HG03457 (cell line): ENCODE measurements at regions not wholly inside any gene's neighbourhood (a gene's known extent, or its start where the extent isn't known, plus 50 kb on each side); places are given as distances from the start of the nearest gene placed in this dataset.

ENCODE experiments used
- ATAC-seq: cut with Tn5 transposase; IDR thresholded peaks from one replicate; pipeline ENCODE4 v1.9.1; 2021; ENCODE audit warnings: moderate number of reproducible peaks; ENCODE audit not compliant: unreplicated experiment

GRCh38 chr13:79799059-79799867, 318.3 kb downstream of the NDFIP2 start:
- no peak for ATAC-seq

GRCh38 chr13:79796136-79796535, 315.2 kb downstream of the NDFIP2 start:
- no peak for ATAC-seq

- ATAC-seq = no peak
Measured at GRCh38 chr13:79794931-79795330, 314.0 kb downstream of the NDFIP2 start.

- ATAC-seq = no peak
Measured at GRCh38 chr13:79792716-79793115, 311.8 kb downstream of the NDFIP2 start.

GRCh38 chr13:79791471-79792042, 310.6 kb downstream of the NDFIP2 start:
- ATAC-seq = no peak

GRCh38 chr13:79786176-79786575, 305.2 kb downstream of the NDFIP2 start:
- ATAC-seq = no peak

GRCh38 chr13:79782541-79783205, 301.7 kb downstream of the NDFIP2 start:
- ATAC-seq = no peak

- ATAC-seq = no peak
Measured at GRCh38 chr13:79781829-79782540, 301.0 kb downstream of the NDFIP2 start.

GRCh38 chr13:79780240-79780639, 299.3 kb downstream of the NDFIP2 start:
- ATAC-seq = no peak

- ATAC-seq = no peak
Measured at GRCh38 chr13:79779761-79780160, 298.8 kb downstream of the NDFIP2 start.

- no peak for ATAC-seq
Measured at GRCh38 chr13:79778741-79779460, 297.9 kb downstream of the NDFIP2 start.

GRCh38 chr13:79777504-79777903, 296.5 kb downstream of the NDFIP2 start:
- ATAC-seq = no peak

- no peak for ATAC-seq
Measured at GRCh38 chr13:79776531-79777295, 295.8 kb downstream of the NDFIP2 start.

- no peak for ATAC-seq
Measured at GRCh38 chr13:79775830-79776229, 294.9 kb downstream of the NDFIP2 start.

- ATAC-seq = no peak
Measured at GRCh38 chr13:79772811-79773210, 291.9 kb downstream of the NDFIP2 start.

- no peak for ATAC-seq
Measured at GRCh38 chr13:79771493-79771892, 290.5 kb downstream of the NDFIP2 start.

GRCh38 chr13:79770056-79770455, 289.1 kb downstream of the NDFIP2 start:
- ATAC-seq = no peak

- no peak for ATAC-seq
Measured at GRCh38 chr13:79767126-79767525, 286.2 kb downstream of the NDFIP2 start.

- no peak for ATAC-seq
Measured at GRCh38 chr13:79765331-79765730, 284.4 kb downstream of the NDFIP2 start.

GRCh38 chr13:79749984-79750551, 269.1 kb downstream of the NDFIP2 start:
- no peak for ATAC-seq
